WTC11 (cell line): ENCODE measurements at regions not wholly inside any gene's neighbourhood (a gene's known extent, or its start where the extent isn't known, plus 50 kb on each side); places are given as distances from the start of the nearest gene placed in this dataset.

Experiments used
- ATAC-seq: fragments of 200-7000 bp; cut with Tn5 transposase; 2 replicates; pipeline ENCODE4 v1.10.0; 2021; ENCODE audit warnings: mild to moderate bottlenecking, moderate library complexity
- CTCF ChIA-PET: fragments of 300-600 bp; sonication (Branson Sonifier 250); formaldehyde crosslinking; loops from one replicate; lab custom pipeline; 2021; ENCODE audit warnings: antibody characterized with exemption; lab: Charles Lee
- POLR2A ChIA-PET: fragments of 350-600 bp; sonication (Branson Sonifier 250); formaldehyde crosslinking; loops from one replicate; lab custom pipeline; 2021; ENCODE audit warnings: antibody characterized with exemption; lab: Charles Lee
- DNase-seq: peaks from one replicate; pipeline ENCODE4 v3.0.0; 2021; ENCODE audit warnings: low spot score
- H3K27ac Mint-ChIP-seq: 2 replicates; pipeline ENCODE4 v1.8.0; 2021; ENCODE audit warnings: mixed read lengths
- H3K27me3 Mint-ChIP-seq: 2 replicates; pipeline ENCODE4 v1.8.0; 2021; ENCODE audit warnings: low read depth, mild to moderate bottlenecking, moderate library complexity, mixed read lengths
- H3K36me3 Mint-ChIP-seq: 2 replicates; pipeline ENCODE4 v1.8.0; 2021; ENCODE audit warnings: mixed read lengths
- H3K4me1 Mint-ChIP-seq: 2 replicates; pipeline ENCODE4 v1.8.0; 2022; ENCODE audit warnings: mixed read lengths
- H3K4me3 Mint-ChIP-seq: 2 replicates; pipeline ENCODE4 v1.8.0; 2021; ENCODE audit warnings: mild to moderate bottlenecking, moderate library complexity, mixed read lengths
- H3K9me3 Mint-ChIP-seq: 2 replicates; pipeline ENCODE4 v1.8.0; 2021; ENCODE audit warnings: mixed read lengths
- EMX1 ChIP-seq: fragments of 250-450 bp; sonication (Bioruptor Pico); IDR thresholded peaks from 2 replicates; pipeline ENCODE4 v1.8.0; 2021; ENCODE audit warnings: mild to moderate bottlenecking
- GRHL2 ChIP-seq: fragments of 250-450 bp; sonication (Bioruptor Pico); IDR thresholded peaks from 2 replicates; pipeline ENCODE4 v1.8.0; 2022; ENCODE audit warnings: mild to moderate bottlenecking, moderate library complexity; ENCODE audit not compliant: insufficient replicate concordance, severe bottlenecking
- IRF2 ChIP-seq: sonication (generic); formaldehyde crosslinking; IDR thresholded peaks from 2 replicates; pipeline ENCODE4 v1.8.0; 2022; ENCODE audit warnings: low read depth, missing genetic modification reagents, borderline replicate concordance
- MLX ChIP-seq: sonication (generic); formaldehyde crosslinking; IDR thresholded peaks from 2 replicates; pipeline ENCODE4 v1.8.1; 2023; ENCODE audit warnings: mild to moderate bottlenecking, missing genetic modification reagents, moderate library complexity
- NFYB ChIP-seq: sonication (generic); formaldehyde crosslinking; conservative IDR thresholded peaks from 2 replicates; pipeline ENCODE4 v1.8.0; 2022; ENCODE audit warnings: low read depth, missing genetic modification reagents
- PRDM15 ChIP-seq: sonication (generic); formaldehyde crosslinking; IDR thresholded peaks from 2 replicates; pipeline ENCODE4 v1.8.0; 2022; ENCODE audit warnings: missing genetic modification reagents
- RELA ChIP-seq: sonication (generic); formaldehyde crosslinking; IDR thresholded peaks from 2 replicates; pipeline ENCODE4 v1.8.1; 2022; ENCODE audit warnings: missing genetic modification reagents, mild to moderate bottlenecking, borderline replicate concordance
- STAT6 ChIP-seq: sonication (generic); formaldehyde crosslinking; conservative IDR thresholded peaks from 2 replicates; pipeline ENCODE4 v1.8.1; 2023; ENCODE audit warnings: mild to moderate bottlenecking, low read depth, missing genetic modification reagents, moderate library complexity
- TCF7 ChIP-seq: sonication (generic); formaldehyde crosslinking; IDR thresholded peaks from 2 replicates; pipeline ENCODE4 v1.8.0; 2022; ENCODE audit warnings: mild to moderate bottlenecking, low read depth, missing genetic modification reagents, moderate library complexity
- ZNF121 ChIP-seq: sonication (generic); formaldehyde crosslinking; IDR thresholded peaks from 2 replicates; pipeline ENCODE4 v1.8.0; 2023; ENCODE audit warnings: missing genetic modification reagents
- TF ChIP-seq, protein P1 (sequence below): sonication (generic); formaldehyde crosslinking; IDR thresholded peaks from 2 replicates; pipeline ENCODE4 v1.8.0; 2022; ENCODE audit warnings: mild to moderate bottlenecking, missing genetic modification reagents
- TF ChIP-seq, protein P2 (sequence below): fragments of 250-450 bp; sonication (Bioruptor Pico); IDR thresholded peaks from 2 replicates; pipeline ENCODE4 v1.9.0; 2021; ENCODE audit warnings: mild to moderate bottlenecking
- TF ChIP-seq, protein P3 (sequence below): sonication (generic); formaldehyde crosslinking; IDR thresholded peaks from 2 replicates; pipeline ENCODE4 v1.8.0; 2023; ENCODE audit warnings: mild to moderate bottlenecking, missing genetic modification reagents
- TF ChIP-seq, protein P4 (sequence below): sonication (generic); formaldehyde crosslinking; IDR thresholded peaks from 2 replicates; pipeline ENCODE4 v1.8.1; 2023; ENCODE audit warnings: mild to moderate bottlenecking, missing genetic modification reagents

- TF ChIP-seq, protein P1, sequence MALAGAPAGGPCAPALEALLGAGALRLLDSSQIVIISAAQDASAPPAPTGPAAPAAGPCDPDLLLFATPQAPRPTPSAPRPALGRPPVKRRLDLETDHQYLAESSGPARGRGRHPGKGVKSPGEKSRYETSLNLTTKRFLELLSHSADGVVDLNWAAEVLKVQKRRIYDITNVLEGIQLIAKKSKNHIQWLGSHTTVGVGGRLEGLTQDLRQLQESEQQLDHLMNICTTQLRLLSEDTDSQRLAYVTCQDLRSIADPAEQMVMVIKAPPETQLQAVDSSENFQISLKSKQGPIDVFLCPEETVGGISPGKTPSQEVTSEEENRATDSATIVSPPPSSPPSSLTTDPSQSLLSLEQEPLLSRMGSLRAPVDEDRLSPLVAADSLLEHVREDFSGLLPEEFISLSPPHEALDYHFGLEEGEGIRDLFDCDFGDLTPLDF (CRISPR knock-in tag): no peak
- TF ChIP-seq, all 79 proteins: peak for 0
Measured at GRCh38 chr1:101455166-101455565, 218.3 kb downstream of the S1PR1 start (continued).

GRCh38 chr1:101460739-101461138 is 223.9 kb downstream of the S1PR1 start:
- Mint-ChIP-seq H3K9me3 (peaks cover 11% of the 10 kb centered on the region), H3K4me1 (no peaks in the 10 kb centered on the region), H3K36me3 (no peaks in the 10 kb centered on the region), H3K27ac (no peak overlapping the region), H3K4me3 (no peak overlapping the region), H3K27me3 (no peaks in the 10 kb centered on the region)
- POLR2A ChIA-PET: no interaction called here
- TF ChIP-seq TCF7 (CRISPR knock-in tag): no peak
- ATAC-seq (no peak), DNase-seq (no peak)
- CTCF ChIA-PET: no interaction called here

GRCh38 chr1:101463195-101463594 is 226.4 kb downstream of the S1PR1 start:
- Mint-ChIP-seq H3K27me3 (no peaks in the 10 kb centered on the region), H3K36me3 (no peaks in the 10 kb centered on the region), H3K4me1 (no peaks in the 10 kb centered on the region), H3K27ac (no peak overlapping the region), H3K4me3 (no peak overlapping the region), H3K9me3 (peaks cover 11% of the 10 kb centered on the region)
- no peak for DNase-seq
- CTCF ChIA-PET: no interaction called here
- POLR2A ChIA-PET: no interaction called here
- no peak for ATAC-seq
- TF ChIP-seq, protein P1 (CRISPR knock-in tag): no peak
- no peak for TF ChIP-seq MLX (CRISPR knock-in tag)
- TF ChIP-seq, protein P2, sequence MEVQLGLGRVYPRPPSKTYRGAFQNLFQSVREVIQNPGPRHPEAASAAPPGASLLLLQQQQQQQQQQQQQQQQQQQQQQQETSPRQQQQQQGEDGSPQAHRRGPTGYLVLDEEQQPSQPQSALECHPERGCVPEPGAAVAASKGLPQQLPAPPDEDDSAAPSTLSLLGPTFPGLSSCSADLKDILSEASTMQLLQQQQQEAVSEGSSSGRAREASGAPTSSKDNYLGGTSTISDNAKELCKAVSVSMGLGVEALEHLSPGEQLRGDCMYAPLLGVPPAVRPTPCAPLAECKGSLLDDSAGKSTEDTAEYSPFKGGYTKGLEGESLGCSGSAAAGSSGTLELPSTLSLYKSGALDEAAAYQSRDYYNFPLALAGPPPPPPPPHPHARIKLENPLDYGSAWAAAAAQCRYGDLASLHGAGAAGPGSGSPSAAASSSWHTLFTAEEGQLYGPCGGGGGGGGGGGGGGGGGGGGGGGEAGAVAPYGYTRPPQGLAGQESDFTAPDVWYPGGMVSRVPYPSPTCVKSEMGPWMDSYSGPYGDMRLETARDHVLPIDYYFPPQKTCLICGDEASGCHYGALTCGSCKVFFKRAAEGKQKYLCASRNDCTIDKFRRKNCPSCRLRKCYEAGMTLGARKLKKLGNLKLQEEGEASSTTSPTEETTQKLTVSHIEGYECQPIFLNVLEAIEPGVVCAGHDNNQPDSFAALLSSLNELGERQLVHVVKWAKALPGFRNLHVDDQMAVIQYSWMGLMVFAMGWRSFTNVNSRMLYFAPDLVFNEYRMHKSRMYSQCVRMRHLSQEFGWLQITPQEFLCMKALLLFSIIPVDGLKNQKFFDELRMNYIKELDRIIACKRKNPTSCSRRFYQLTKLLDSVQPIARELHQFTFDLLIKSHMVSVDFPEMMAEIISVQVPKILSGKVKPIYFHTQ: no peak
- TF ChIP-seq, protein P3, sequence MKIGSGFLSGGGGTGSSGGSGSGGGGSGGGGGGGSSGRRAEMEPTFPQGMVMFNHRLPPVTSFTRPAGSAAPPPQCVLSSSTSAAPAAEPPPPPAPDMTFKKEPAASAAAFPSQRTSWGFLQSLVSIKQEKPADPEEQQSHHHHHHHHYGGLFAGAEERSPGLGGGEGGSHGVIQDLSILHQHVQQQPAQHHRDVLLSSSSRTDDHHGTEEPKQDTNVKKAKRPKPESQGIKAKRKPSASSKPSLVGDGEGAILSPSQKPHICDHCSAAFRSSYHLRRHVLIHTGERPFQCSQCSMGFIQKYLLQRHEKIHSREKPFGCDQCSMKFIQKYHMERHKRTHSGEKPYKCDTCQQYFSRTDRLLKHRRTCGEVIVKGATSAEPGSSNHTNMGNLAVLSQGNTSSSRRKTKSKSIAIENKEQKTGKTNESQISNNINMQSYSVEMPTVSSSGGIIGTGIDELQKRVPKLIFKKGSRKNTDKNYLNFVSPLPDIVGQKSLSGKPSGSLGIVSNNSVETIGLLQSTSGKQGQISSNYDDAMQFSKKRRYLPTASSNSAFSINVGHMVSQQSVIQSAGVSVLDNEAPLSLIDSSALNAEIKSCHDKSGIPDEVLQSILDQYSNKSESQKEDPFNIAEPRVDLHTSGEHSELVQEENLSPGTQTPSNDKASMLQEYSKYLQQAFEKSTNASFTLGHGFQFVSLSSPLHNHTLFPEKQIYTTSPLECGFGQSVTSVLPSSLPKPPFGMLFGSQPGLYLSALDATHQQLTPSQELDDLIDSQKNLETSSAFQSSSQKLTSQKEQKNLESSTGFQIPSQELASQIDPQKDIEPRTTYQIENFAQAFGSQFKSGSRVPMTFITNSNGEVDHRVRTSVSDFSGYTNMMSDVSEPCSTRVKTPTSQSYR: no peak
- TF ChIP-seq, protein P4, sequence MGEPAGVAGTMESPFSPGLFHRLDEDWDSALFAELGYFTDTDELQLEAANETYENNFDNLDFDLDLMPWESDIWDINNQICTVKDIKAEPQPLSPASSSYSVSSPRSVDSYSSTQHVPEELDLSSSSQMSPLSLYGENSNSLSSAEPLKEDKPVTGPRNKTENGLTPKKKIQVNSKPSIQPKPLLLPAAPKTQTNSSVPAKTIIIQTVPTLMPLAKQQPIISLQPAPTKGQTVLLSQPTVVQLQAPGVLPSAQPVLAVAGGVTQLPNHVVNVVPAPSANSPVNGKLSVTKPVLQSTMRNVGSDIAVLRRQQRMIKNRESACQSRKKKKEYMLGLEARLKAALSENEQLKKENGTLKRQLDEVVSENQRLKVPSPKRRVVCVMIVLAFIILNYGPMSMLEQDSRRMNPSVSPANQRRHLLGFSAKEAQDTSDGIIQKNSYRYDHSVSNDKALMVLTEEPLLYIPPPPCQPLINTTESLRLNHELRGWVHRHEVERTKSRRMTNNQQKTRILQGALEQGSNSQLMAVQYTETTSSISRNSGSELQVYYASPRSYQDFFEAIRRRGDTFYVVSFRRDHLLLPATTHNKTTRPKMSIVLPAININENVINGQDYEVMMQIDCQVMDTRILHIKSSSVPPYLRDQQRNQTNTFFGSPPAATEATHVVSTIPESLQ: no peak
- TF ChIP-seq TCF7 (CRISPR knock-in tag): no peak
- TF ChIP-seq NFYB (CRISPR knock-in tag): no peak
- no peak for TF ChIP-seq IRF2 (CRISPR knock-in tag)
- no peak for TF ChIP-seq EMX1 (CRISPR knock-in tag)
- no peak for TF ChIP-seq GRHL2
- no peak for TF ChIP-seq RELA (CRISPR knock-in tag)
- TF ChIP-seq PRDM15 (CRISPR knock-in tag): no peak
- no peak for TF ChIP-seq STAT6
- no peak for TF ChIP-seq ZNF121 (CRISPR knock-in tag)
